Erythroblast (primary cell): ENCODE measurements at regions not wholly inside any gene's neighbourhood (a gene's known extent, or its start where the extent isn't known, plus 50 kb on each side); places are given as distances from the start of the nearest gene placed in this dataset.

Source experiments
- GATA1 ChIP-seq: IDR thresholded peaks from 2 replicates; pipeline ENCODE4 v1.6.1; 2011; ENCODE audit warnings: low read depth, mild to moderate bottlenecking, control low read depth, low read length, moderate library complexity
- POLR2A ChIP-seq: IDR thresholded peaks from 2 replicates; pipeline ENCODE4 v1.6.1; 2011; ENCODE audit warnings: mild to moderate bottlenecking, low read length

GRCh38 chr14:106585692-106586091, 1059.3 kb downstream of the TMEM121 start:
- TF ChIP-seq POLR2A = no peak
- TF ChIP-seq GATA1 = no peak
